SW480 (cell line): ENCODE measurements at regions not wholly inside any gene's neighbourhood (a gene's known extent, or its start where the extent isn't known, plus 50 kb on each side); places are given as distances from the start of the nearest gene placed in this dataset.

Experiments used
- DNase-seq: peaks from one replicate; pipeline ENCODE4 v3.0.0-alpha.2; 2016; ENCODE audit warnings: low spot score

GRCh38 chr9:105146677-105147076, 97.8 kb upstream of the SLC44A1 start:
- no peak for DNase-seq

DNA sequence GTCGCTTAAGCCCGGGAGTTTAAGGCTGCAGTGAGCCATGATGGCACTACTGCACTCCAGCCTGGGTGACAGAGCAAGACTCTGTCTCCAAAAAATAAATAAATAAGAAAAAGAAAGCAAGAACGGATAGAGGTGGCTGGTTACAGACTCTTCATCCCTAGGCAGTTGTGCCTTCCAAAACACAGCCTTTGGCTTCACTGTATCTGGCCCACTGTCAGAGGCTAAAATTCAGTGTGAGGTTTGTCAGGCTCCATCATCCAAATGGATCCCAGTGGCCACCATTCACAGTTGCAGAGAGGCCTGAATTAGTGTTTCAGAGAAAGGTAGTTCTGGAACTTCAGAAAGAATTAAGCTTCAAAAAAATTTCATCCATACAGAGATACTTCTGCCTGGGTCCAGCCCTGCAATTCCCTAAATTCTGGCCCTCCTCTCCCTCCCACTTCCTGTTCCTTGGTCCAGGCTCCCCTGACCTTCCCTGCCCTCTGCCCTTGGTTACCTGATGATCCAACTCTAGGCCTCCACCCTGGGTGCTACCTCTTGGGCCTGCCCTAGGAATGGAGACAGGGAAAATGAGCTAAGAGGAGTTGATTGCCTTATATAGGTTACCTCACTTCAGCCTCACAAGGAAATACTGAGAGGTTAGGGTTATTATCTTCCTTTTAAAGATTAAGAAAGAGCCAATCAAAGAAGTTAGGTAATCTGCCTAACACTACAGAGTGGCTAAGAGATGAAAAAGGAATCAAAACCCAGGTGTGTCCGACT, 97.2 kb upstream of the SLC44A1 start:
- no peak for DNase-seq

GRCh38 chr9:105148328-105149006, 96.0 kb upstream of the SLC44A1 start:
- no peak for DNase-seq

GRCh38 chr9:105150991-105151685, 93.3 kb upstream of the SLC44A1 start:
- DNase-seq = no peak

DNA sequence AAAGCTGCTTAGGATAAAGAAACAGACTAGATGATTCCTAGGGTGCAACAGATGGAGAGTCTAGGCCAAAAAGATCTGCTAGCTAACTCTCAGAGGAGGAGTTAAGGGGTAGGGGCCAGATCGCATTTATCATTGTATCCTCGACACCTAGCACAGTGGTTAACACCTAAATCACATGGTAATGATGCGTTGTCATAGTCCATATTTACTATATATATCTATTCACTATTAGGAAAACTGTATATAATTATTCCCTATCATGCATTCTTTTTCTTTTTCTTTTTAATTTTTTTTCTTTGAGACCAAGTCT, 92.8 kb upstream of the SLC44A1 start:
- no peak for DNase-seq

DNA sequence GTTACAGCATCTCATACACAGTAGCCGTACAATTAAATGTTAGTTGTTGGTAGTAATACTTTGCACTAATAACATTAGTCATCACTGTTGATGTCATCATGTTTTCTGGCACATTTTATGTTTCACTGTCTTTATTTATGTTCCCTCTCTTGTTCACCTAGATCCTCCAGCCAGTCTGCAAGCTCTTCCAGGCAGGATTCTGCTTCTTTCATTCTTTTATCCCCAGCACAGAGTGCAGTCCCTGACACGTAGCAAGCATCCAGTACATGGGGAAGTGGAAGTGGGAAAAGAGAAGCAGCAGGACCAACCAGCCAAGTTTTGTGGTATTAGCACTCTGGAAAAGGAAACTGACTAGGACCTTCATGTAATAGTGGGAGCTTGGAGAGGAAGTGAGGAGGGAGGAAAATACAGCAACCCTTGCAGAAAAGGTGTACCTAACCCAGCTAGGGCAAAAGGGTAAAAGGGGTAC, 89.7 kb upstream of the SLC44A1 start:
- DNase-seq = no peak

DNA sequence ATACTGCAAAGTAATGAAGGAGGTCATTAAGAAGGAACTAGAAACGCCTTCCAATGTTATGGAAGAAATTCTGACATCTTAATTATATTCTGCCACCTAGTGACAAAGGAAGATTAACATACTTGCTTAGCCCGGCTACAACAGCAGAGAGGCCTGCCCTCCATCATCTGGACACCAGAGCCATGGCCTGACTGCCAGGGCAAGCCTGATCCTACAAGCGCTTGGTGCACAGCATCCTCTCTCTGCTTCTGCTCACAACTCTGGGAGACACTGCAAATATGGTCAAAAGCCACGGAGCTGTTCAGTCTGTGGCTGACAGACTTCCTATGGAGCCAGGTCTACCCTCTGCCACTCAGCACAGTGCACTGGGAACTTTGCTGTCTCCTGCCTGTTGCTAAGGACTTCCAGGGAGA, 87.3 kb upstream of the SLC44A1 start:
- DNase-seq = peak; percentile 58

DNA sequence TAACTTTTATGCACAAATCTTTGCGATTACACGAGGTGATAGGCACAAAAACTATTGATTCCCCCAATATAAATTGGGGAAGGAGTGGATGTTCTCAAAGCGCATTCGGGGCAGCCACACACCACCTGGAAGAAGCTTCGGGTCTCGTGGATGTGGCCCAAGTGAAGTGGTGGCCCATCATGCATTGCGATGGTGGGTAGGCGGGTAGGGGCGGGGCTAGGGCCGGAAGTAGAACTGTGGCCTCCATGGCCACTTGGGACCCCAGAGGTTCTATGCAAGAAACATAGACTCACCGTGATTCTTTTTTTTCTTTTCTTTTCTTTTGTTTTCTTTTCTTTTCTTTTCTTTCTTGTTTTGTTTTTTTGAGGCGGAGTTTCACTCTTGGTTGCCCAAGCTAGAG, 86.4 kb upstream of the SLC44A1 start:
- DNase-seq = no peak

- DNase-seq = no peak
Observed at GRCh38 chr9:105158898-105159297, 85.6 kb upstream of the SLC44A1 start.

DNA sequence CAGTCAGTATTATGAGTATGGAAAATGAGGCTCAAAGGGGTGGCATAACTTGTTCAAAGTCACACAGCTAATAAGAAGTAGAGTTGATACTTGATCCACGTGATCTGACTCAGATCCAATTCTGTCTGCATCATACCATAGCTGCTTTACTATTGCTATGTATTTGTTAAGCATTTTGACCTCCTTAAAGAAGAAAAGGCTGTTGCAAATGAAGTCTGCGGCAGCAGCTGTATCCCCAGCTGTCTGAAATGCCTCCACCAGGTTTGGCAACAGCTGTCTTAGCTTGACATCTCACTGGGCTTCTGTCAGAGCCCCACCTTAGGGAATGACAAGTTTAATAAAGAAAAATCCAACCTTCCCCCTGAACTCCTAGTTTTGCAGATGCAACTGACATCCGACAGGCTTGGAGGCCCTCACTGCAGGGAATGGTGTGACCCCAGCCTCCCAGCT, 75.6 kb upstream of the SLC44A1 start:
- DNase-seq = no peak

DNA sequence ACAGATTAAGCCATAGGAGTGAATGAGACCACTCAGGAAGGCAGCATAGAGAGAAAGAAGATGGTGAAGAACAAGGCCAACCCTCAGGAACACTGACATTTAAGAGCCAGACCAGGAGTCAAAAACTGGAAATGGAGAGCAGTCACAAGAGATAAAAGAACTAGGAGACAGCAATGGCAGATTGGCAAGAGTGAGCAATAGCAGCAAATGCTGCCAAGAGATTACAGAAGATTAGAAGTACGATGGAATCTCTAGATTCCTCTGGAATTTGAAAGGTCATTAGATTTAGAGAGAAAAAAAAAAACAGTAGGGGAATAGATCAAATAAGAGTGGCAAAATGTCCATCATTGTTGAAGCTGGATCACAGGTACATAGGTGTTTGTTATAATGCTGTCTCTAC, 73.4 kb upstream of the SLC44A1 start:
- DNase-seq = no peak

DNA sequence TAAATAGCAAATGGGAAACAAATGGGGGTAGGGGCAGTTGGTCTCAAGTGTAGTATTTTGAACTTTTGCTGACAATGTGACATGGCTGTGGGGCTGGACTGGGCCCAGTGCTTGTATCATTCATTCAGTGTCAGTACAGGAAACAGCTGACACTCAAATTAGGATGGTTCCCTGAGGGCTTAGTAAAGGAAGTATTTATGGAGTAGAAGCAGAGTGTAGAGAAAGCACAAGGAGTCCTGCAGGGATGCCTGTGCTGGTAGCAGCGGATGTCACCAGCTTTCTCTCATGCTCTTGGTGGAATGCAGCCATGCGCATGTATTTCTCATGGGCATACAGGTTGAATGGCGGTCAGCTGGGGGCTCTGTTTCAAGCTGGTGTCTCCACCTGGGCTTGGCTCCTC, 72.9 kb upstream of the SLC44A1 start:
- no peak for DNase-seq

DNA sequence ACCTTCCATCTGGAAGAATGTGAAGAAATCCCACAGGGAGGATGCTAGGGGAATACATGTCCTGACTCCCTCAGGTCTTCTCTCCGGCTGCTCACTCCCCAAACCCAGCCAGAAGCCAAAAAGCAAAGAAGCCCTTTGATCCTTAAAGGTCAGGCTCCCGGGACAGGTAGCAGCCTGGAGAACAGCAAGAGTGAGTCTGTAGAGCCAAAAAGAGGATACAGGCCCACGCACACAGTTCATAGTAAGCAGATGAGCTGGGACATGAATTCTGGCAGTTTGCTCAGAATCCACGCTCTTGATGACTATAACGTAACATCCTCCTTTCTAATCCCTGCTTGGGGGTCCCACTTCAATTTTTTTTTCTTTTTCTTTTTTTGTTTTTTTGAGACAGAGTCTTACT, 72.0 kb upstream of the SLC44A1 start:
- DNase-seq = no peak

- DNase-seq = no peak
Observed at GRCh38 chr9:105173306-105173705, 71.1 kb upstream of the SLC44A1 start.

- no peak for DNase-seq
Observed at GRCh38 chr9:105173826-105174225, 70.6 kb upstream of the SLC44A1 start.

DNA sequence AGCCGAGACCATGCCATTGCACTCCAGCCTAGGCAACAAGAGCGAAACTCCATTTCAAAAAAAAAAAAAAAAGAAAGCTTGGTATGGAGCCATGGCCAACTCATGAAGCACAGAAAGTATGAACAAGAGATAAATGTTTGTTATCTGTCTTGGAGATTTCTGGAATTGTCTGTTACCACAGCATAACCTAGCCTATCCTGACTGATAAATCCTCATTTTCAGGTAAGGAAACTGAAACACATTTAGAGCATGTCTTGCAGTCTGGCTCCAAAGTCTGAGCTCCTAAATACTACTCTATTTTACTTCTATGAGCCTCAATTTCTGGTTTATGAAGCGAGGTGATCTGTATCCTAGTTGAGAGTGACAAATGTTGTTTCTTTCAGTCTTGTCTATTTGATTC, 68.3 kb upstream of the SLC44A1 start:
- DNase-seq = no peak

- DNase-seq = no peak
Observed at GRCh38 chr9:105178076-105178475, 66.4 kb upstream of the SLC44A1 start.

DNA sequence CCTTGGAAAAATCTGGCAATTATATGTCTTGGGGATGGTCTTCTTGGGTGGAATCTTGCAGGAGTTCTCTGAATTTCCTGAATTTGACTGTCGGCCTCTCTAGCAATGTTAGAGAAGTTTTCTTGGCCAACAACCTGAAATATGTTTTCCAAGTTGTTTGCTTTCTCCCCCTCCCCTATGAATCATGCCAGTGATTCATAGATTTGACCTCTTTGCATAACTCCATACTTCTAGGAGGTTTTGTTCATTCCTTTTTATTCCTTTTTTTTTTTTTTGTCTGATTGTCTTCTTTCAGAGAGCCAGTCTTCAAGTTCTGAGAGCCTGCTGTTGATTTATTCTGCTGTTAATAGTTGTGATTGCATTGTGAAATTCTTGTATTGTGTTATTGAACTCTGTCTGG, 56.7 kb upstream of the SLC44A1 start:
- no peak for DNase-seq

GRCh38 chr9:105188746-105189145, 55.7 kb upstream of the SLC44A1 start:
- DNase-seq = no peak

DNA sequence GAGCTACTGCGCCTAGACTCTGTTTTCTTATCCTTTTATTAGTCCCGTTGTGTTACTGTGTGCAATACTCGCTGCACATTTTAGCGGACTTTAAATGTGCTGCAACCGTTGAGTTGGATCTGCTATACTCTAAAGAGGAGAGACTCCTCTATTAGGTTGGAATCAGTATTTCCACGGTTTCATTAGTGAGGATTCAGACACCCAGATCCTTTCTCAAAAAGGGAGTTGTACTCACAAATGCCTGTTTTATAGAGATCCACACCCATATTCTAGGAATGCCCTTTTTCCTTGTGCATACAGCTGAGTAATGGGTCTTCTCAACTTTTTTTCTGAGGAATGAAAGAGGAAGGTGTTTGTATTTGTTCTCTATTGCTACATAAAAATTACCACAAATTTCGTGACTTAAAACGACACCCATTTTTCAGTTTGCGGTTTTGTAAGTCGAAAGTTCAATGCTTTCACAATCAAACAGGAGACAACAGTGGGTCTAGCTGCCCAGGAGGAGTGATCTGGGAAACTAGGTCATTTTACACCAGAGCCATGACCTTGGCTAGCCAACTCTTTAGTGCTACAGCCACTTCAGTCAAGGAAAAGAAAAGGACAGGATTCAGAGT, 52.8 kb upstream of the SLC44A1 start:
- peak; percentile 14 for DNase-seq

GRCh38 chr9:105193560-105193959, 50.9 kb upstream of the SLC44A1 start:
- no peak for DNase-seq

DNA sequence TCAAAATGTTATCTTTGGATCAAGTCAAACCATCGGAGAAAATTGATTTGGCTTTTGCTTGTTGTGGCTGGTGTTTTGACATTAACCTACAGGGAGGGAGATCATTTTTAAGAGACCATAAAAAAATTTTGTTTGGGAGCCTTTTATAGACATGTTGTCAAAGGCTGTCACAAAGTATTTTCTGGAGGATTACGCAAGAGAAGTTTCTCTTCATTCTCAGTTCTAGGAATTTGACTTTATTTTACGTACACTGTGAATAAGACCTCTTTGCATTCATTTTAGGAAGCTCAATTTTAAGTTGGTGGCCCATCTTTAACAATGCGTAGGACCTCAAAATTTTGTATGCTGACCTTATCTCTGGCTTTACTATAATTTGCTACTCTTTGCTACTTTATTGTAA, 50.2 kb upstream of the SLC44A1 start:
- DNase-seq = no peak
